GM19438 (cell line): ENCODE measurements at regions not wholly inside any gene's neighbourhood (a gene's known extent, or its start where the extent isn't known, plus 50 kb on each side); places are given as distances from the start of the nearest gene placed in this dataset.

Experiments
- ATAC-seq: cut with Tn5 transposase; IDR thresholded peaks from one replicate; pipeline ENCODE4 v1.9.1; 2021; ENCODE audit warnings: low read depth; ENCODE audit not compliant: unreplicated experiment

DNA sequence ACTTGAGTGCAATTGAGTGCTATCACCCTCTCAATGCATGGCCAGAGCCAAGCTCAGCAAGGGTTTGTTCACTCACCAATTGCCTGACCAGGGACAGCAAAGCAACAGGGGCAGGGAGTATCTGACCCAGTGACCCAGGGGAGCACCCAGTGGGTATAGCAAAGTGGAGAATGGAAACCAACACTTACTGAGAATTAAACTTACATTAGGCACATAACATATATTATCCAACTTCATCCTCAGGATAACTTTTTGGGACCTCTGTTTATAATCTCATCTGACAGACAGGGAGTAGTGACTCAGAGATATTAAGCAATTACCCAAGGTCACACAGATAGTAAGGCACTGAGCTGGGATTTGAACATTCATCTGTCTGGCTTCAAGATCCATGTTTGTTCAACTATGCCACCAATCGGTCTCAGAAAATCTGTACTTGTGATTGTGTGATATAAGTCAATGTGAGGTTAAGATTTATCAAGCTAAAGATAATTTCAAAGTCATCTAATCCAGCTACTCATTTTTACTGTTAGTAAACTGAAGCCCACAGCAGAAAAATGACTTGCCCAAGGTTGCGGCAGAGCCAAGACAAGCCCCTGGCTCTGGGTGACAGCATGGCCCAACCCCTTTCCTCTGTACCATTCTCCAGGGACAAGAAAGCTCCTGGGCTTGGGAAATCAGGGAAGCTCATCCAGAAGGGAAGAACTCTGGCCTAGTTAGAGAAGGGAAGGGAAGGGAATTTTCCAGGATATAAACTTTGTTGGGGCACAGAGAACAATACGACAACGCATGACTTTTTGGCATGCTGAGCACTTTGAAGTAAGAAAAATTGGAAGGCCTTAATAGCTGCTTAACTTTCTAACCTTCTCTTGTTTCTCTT lies 138.0 kb upstream of the SMAD3 start:
- no peak for ATAC-seq

DNA sequence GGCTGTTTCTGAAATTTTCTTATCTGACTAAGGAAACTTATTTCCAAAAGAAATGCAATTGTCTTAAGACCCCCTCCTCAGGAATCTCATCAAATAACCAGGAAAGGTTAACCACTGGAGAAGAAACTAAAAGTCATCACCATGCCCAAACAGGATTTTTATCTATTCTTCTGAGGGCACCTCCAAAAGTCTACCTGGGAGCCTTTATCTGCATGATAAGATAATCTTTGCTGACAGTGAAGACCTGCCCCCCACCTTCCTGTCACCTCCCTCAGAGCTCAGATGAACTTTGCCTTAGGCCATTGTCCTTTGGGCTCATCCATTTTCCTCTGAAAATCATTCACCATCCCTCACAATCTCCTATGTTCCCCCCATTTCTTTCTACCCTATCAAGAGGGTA lies 137.3 kb upstream of the SMAD3 start:
- no peak for ATAC-seq

DNA sequence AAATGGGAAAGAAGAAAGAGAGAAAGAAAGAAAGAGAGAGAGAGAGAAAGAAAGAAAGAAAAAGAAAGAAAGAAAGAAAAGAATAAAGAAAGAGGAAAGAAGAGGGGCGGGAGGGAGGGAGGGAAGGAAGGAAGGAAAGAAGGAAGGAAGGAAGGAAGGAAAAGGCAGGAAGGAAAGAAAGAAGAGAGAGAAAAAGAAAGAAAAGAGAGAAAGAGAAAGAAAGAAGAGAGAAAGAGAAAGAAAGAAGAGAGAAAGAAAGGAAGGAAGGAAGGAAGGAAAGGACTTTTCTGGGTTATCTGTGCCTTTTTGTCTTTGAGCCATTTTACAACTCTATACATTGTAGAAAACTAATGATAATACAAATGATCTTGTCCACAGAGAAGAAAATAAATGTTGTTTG lies 136.6 kb upstream of the SMAD3 start:
- no peak for ATAC-seq

DNA sequence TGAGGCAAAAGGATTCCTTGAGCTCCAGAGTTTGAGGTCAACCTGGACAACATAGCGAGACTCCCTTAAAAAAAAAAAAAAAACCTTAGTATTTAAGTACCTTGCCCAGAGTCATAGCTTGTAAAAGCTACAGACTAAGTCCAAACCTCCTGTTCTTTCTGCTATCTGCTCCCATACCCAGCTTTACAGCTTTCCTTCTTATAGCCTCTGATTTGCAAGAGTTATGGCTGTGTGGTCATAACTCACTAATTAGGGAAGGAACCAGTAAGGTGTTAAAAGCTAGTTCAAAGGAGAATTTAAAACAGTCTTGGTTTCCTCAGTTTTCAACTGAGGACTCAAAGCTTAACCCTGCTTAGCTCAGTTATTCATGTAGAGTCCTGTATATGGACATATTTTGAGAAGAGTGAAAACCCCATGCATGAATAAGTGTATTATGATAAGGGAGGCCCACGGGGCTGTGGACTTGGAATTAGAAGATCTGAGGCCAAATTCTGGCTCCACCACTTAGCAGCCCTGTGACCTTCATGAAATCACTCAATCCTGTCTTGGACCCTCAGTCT lies 135.5 kb upstream of the SMAD3 start:
- no peak for ATAC-seq

DNA sequence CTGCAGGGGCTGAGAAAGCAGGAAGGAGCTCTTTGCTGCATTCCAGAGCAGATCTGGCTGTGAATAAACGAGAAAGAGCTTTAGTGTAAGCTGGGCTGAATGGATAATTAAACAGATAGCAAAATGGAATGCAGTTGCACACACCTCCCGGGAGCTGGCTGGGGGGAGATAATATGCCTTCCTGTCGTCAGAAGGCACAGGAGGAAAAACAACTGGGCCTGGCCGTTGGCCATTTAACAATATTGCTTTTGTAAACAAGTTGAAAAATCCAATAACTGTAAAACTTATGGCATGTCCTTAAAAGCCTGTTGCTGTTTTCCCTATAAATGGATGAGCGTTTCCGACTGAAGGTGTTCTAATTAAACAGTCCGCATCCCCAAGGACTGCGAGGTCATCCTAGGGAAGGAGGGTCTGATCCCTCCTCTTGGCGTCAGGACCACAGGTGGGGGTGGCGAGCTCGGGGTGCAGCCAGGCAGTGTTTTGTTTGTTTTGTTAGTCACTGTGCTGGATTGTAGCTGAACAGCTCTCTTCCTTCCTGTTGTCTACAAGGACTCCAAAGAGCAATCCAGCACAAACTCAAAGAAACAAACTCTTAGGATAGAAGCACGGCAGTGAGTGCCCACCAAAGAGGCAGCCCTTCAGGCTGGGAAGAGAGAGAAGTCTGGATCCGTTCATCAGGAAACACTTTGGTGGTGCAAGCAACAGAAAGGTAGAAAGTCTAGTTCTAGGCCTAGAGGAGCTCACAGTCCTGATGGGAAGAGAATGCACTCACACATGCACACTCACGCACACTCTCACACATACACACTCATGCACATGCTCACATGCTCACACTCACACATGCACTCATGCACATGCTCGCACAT lies 133.4 kb upstream of the SMAD3 start:
- no peak for ATAC-seq

DNA sequence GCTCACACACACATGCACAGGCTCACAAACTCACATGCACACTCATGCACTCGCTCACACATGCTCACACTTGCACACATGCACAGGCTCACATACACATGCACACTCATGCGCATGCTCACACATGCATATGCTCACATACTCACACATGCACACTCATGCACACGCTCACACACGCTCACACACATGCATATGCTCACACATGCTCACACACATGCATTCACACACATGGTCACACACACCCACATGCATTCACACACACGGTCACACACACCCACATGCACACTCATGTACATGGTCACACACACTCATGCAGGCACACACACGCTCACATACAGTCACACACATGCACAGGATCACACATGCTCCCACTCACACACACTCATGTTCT lies 132.8 kb upstream of the SMAD3 start:
- ATAC-seq, result no peak

DNA sequence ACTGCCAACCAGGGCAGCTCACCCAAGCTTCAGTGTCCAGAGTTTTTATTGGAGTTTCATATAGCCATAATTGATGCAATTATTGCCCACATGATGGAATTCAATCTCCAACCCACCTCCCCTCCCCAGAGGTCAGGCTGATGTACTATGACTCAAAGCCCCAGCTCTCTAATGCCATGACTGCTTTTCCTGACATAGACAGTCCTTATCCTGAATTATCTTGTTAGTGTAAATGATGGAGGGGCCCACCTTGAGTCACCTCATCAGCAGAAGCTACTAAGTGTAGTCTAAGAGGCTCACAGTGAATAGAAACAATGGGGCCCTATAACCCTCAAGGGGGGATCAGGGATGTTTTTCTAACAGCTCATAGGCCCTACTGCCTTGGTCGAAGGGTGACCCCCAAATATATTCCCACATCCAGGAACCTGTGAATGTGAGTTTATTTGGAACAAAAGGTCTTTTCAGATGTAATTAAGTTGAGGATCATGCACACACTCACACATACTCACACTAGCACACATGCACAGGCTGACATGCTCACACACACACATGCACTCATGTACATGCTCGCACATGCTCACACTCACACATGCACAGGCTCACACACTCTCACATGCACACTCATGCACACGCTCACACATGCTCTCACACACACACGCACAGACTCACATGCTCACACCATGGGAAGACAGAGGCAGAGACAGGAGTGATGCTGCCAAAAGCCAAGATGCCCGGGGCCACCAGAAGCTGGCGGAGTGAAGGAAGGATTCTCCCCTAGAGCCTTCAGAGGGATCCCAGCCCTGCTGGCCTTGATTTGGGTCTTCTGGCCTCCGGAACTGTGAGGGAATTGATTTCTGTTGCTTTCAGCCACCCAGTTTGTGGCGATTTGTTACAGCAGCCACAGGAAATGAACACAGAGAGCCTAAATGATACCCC lies 131.2 kb upstream of the SMAD3 start:
- ATAC-seq, result no peak

DNA sequence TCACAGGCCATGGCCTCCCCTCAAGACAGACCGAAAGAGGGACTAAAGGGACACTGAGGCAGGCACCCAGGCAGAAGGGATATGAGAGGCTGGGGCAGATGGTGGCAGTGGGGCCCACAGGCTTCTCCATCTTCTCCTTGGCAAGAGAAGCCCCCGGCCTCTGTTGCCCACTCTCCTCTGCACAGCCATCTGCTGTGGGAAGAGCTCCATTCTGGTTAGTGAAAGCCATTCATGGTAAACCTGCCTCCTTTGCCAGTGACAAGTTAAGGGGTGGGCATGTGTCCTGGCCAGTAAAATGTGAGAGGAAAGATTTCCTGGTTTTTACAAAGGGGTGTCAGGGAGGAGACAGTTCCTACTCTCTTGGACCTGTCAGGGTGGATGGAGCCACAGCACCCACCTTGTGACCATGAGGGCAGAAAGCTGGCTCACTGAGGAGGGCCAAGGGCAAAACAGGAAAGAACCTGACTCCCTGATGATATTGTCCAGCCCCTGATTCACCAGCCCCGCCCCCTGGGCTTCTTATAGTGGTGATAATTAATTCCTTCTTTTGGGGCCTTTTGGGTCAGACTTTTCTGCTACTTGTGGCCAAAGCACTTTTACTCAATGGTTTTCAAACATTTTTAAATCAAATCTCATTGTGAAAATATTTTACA lies 130.4 kb upstream of the SMAD3 start:
- ATAC-seq, result no peak

DNA sequence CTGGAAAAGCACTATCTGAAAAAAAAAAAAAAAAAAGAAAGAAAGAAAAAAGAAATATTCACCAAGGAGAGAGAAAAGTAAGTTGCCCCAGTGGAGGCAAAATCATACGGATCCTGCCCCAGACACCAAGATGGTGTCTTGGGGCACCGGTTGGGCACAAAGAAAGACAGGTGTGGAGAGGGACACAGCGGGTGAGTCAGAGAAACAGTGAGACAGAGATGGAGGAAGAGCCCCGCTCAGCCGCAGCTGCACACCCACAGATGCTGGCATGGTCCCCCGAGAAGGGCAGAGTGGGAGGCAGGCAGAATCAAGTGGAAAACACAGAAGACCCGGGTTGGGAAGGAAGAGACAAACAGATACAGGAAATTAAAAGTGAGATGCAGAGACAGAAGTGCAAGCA lies 129.7 kb upstream of the SMAD3 start:
- no peak for ATAC-seq

DNA sequence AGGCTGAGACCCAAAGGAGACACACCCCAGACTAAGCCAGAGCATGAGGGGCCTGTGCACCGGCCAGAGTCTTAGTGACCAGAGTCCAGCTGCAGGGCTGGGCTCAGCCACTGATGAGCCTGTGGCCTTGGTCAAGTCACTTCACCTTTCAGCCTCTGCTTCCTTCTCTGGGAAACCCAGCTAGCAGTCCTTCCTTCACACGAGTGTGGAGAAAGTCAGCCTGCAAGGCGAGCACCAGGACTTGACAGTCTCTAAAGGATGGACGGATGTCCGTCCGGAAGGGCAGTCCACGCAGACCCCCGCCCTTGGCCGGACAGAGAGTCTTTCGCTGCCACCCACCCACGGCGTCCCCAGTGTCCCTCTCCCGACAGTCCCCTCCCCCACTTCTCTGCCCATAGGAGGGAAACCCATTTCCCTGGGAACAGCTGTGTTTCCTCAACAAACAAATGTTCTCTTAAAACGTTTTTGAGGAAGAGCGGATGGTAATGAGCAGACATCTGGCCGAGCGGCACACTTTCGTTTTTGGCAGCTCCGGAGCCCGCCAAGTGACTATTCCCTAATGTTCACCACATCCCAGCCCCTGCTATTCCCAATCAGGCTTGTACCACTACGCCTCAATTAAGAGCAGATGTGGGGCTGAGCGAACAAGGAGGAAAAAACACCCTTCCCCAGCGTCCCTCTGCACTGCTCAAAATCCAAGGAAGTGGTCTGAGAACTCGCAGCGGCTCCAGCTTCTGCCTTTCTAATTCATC lies 129.1 kb upstream of the SMAD3 start:
- ATAC-seq, result no peak

DNA sequence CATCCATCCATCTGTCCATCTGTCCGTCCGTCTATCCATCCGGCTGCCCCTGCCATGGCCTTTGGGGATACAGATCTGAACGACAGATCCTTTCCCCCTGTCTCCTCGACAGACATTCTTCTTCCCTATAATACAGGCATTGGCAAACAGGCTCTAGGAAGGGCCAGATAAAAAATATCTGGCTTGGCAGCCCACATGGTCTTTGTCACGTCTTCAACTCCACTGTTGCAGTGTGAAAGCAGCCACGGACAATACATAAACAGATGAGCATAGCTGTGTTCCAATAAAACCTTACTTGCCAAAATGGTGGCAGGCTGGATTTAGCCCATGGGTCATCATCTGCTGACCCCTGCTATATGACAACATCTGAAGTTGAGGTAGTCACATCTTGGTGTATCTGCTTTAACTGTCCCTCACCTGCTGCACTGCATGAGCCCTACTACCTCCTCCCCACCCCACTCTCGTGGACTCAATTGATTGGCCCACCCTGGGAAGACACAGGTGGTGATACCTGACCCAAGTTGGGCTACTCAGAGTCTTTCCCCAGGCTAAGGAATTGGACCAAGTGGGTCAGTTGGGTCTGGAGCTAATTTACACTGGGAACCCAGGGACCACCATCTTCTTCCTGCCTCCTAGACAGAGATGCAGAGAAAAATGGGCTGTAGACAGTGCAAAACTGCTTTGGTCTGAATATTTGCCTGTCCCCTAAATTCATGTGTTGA lies 128.4 kb upstream of the SMAD3 start:
- ATAC-seq, result no peak

DNA sequence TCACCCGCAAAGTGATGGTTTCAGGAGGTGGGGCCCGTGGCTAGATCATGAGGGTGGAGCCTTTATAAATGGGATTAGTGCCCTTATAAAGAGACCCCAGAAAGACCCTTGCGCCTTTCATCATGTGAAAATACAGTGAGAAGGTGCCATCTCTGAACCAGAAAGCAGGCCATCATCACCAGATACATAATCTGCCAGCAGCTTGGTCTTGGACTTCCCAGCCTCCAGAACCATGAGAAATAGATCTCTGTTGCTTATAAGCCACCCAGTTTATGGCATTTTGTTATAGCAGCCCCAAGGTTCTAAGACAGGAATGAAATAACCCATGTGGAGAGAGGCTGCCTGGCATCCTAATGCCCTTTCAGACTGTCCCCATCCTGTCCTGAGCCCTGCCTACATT lies 127.8 kb upstream of the SMAD3 start:
- no peak for ATAC-seq

DNA sequence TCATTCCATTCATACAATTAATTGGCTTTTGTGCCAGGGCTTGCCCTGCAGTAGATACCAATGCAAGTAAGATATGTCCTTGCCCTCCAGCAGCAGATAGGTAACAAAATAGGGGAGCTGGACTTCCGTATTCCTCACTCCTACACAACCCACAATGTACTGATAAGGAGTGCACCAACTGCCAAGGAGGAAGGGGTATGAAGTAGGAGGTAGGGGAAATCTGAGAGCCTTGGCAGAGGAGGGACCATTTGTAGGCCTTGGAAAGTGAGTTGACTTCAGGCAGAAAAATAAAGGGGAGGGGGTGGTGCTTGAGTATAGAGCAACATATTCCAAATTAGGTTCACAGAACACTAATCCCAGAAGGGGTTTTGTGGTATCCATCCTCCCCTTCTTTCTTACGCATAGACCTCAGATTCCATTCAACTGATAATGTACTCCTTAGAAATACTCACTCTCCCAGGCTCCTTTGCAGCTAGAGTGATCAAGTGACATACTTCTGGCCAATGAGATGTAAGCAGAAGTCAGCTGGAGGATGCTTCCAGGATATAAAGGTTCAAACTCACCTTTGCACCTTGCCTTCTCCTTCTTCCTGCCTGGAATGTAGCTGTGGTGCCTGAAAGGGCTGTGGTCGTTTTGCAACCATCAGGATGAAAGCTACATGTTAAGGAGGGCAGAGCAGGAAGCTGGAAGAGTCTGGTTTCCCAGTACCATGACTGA lies 127.1 kb upstream of the SMAD3 start:
- no peak for ATAC-seq

DNA sequence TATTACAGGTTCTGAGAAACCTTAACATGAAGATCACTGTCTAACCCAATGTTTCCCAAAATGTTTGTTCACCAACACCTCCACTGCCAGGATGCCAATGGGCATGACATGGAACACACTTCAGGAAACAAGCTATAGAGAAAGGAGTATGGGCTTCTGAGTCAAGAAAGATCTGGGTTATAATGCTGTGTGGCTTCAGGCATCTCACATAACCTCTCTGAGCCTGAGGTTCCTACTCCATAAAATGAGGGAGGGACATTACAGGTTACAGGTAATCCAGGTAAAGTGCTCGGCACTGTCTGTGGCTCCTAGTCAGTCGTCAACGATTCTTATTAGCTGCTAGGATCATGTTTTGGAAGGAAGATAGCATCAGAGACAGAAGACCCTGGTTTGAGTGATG lies 126.4 kb upstream of the SMAD3 start:
- ATAC-seq, result no peak

DNA sequence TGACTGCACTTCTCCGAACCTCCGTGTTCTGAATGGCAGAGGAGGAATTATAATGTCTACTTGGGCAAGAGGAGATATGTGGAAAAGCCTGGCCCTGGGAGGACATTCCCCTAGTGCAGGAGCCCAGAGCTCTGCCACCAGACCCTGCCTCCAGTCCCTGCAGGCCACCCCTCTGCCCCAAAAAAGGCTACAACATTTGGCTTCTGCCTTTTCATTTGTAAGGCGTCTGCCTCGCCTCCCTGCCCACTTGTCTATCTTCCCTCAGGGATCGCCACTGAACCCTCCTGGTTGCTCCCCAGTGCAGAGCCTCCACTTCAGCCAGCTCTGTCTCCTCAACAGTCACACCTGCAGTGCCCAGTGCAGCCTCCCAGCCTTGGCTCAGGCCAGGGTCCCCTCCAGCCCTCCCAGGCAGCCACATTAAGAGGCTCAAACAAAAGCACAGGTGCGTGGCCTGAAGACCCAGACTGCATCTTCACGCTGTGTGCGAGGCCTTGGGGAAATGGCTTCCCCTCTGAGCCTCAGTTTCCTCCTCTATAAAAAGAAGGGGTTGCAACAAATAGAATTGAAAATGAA lies 125.9 kb upstream of the SMAD3 start:
- ATAC-seq, result no peak

DNA sequence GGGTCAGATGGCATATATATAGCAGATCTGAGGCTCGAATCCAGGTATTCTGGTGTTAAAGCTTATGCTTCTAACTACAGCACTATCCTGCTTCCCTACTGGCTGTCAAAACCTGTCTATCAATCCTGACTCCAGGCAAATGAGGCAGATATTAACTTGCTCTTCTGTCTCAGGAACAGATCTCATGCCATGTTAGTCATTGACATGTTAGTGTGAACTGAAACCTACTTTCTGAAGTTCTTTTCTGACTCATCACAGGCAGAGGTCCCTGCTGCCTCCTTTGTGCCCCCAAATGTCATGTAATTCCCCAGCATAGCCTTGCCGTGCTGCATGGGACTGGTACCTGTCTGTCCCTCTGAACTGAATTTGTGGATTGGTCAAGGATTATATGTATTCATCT lies 125.0 kb upstream of the SMAD3 start:
- no peak for ATAC-seq

DNA sequence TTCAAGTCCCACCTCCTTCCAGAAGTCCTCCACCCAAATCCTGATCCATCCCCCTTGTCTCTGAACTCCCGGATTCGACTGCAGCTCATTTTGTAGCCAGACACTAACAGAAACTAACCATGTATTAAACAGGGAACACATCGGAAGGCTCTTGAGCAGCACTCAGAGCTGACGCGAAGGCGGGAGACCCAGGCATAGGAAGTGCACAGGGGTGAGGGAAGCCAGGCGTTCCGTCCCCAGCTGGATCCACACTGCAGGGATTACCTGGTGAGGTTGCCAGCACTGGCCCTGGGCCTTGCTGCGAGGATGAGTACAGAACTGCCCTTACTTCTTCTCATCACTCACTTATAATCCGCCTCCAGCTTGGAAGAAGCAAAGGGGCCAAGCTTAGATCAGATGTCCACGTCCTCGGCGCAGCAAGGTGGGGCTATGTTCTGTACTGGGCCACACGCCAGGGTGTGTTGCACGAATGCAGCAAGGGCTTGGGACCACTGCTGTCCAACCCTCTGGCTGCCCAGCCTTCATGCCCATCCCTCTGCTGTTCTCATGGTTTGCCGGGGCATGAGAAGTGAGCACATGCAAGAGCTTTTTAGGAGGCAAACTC lies 124.2 kb upstream of the SMAD3 start:
- ATAC-seq, result no peak
